HFFc6 (cell line): ENCODE measurements at regions not wholly inside any gene's neighbourhood (a gene's known extent, or its start where the extent isn't known, plus 50 kb on each side); places are given as distances from the start of the nearest gene placed in this dataset.
A peak's percentile ranks its signal among the peaks of the same experiment; 100 is the strongest.

Source experiments
- DNase-seq: peaks from one replicate; pipeline ENCODE4 v3.0.0-alpha.2; 2018
- H3K27ac Mint-ChIP-seq: 2 replicates; pipeline ENCODE4 v1.8.0; 2020; ENCODE audit warnings: mild to moderate bottlenecking, mixed read lengths
- H3K27me3 Mint-ChIP-seq: 2 replicates; pipeline ENCODE4 v1.8.0; 2021; ENCODE audit warnings: mild to moderate bottlenecking, moderate library complexity, mixed read lengths; ENCODE audit not compliant: insufficient read depth
- H3K36me3 Mint-ChIP-seq: 2 replicates; pipeline ENCODE4 v1.8.0; 2021; ENCODE audit warnings: low read depth, mixed read lengths
- H3K4me1 Mint-ChIP-seq: 2 replicates; pipeline ENCODE4 v1.8.0; 2020; ENCODE audit warnings: low read depth, mixed read lengths
- H3K4me3 Mint-ChIP-seq: 2 replicates; pipeline ENCODE4 v1.8.0; 2020; ENCODE audit warnings: mild to moderate bottlenecking, moderate library complexity, mixed read lengths
- H3K9me3 Mint-ChIP-seq: 2 replicates; pipeline ENCODE4 v1.8.0; 2020; ENCODE audit warnings: mild to moderate bottlenecking, mixed read lengths
- TF ChIP-seq, protein P1 (sequence below): fragments of 200-600 bp; sonication (generic); IDR thresholded peaks from 2 replicates; pipeline ENCODE4 v1.5.0; 2021; ENCODE audit warnings: antibody characterized with exemption, mild to moderate bottlenecking

DNA sequence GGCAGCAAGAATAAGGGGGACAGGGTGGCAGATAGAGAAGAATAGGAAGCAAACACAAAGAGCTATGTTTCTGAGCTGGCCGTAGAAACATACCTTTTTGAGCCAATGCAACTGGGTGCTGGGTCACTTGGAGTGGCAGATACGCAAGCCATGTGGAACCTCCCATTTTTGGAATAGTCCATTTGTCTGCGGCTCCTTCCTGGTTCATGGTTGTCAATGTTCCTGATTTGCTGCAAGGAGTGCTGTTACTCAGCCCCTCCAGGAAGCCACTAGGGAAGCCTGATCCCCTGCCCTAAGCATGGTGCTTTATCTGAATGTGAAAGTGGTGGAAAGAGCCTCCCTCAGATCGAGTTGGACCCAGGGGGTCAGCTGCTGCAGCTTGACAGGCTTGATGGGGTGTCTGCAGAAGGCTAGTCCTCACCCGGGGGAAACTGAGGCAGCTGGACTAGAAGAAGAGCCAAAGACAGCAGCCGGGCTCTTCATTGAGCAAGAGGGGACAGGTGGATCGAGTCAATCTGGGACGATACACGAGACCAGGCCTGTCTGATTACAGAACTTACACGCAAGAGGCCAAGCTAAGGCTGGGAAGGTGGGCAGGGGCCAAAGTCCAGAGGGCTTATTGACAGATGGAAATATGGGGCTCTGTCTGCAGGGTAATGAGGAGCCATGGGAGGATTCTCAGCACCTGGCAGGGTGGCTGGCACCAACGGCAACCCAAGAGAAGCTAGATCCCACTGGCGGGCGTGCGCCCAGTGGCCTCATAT lies 57.4 kb upstream of the CTNNBL1 start:
- TF ChIP-seq, protein P1, sequence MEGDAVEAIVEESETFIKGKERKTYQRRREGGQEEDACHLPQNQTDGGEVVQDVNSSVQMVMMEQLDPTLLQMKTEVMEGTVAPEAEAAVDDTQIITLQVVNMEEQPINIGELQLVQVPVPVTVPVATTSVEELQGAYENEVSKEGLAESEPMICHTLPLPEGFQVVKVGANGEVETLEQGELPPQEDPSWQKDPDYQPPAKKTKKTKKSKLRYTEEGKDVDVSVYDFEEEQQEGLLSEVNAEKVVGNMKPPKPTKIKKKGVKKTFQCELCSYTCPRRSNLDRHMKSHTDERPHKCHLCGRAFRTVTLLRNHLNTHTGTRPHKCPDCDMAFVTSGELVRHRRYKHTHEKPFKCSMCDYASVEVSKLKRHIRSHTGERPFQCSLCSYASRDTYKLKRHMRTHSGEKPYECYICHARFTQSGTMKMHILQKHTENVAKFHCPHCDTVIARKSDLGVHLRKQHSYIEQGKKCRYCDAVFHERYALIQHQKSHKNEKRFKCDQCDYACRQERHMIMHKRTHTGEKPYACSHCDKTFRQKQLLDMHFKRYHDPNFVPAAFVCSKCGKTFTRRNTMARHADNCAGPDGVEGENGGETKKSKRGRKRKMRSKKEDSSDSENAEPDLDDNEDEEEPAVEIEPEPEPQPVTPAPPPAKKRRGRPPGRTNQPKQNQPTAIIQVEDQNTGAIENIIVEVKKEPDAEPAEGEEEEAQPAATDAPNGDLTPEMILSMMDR = no peak
- no peak for DNase-seq
- no peaks in the 10 kb centered on the region; the same call in 1 of the 2 replicates for H3K4me1 Mint-ChIP-seq
- H3K9me3 Mint-ChIP-seq = peaks cover 23% of the 10 kb centered on the region
- peaks cover 36% of the 10 kb centered on the region for H3K27me3 Mint-ChIP-seq
- H3K27ac Mint-ChIP-seq = no peak overlapping the region
- H3K36me3 Mint-ChIP-seq = peaks cover 5% of the 10 kb centered on the region; the same call in 1 of the 2 replicates
- no peak overlapping the region for H3K4me3 Mint-ChIP-seq

DNA sequence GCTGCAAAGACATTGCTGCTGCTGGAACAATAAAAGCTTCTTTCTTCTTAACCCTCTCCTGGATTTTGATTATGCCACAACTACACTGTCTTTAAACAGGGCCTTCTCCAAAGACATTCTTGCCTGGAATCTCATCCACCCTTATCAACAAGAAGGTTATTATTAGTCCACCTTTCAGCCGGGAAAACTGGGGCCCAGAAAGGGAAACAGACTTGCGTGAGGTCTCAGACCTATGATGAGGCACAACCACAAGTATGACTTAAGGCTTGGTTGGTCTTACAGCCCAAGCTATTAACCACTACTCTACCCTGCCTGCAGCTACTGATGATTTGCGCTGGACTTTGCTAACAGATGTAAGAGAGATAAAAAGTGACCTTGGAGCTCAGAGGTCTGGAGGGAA lies 62.8 kb upstream of the CTNNBL1 start:
- no peak overlapping the region for H3K4me3 Mint-ChIP-seq
- DNase-seq = no peak
- TF ChIP-seq, protein P1 = no peak
- H3K4me1 Mint-ChIP-seq = no peaks in the 10 kb centered on the region
- H3K36me3 Mint-ChIP-seq = peaks cover 5% of the 10 kb centered on the region; the same call in 1 of the 2 replicates
- H3K9me3 Mint-ChIP-seq = peaks cover 21% of the 10 kb centered on the region
- no peak overlapping the region for H3K27ac Mint-ChIP-seq
- peaks cover 31% of the 10 kb centered on the region for H3K27me3 Mint-ChIP-seq

DNA sequence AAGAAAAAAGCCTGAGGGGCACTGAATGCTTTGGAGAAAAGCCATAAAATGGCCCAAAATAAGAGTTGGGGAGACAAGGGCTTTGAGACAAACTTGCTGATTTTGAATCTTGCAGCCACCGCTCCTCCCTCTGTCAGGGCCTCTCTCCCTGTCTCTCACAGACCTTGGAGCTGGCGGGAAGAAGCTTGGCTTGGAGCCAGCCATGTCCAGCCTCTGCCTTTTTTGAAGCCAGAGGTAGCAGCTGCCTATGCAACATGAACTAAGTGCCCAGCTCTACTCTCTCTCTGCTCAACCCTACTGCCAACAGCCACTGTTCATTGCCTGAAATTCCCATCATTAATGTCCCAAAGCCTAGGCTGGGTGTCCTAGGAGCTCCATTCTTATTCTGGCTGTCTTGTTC lies 63.7 kb upstream of the CTNNBL1 start:
- DNase-seq = no peak
- Mint-ChIP-seq H3K4me3 (no peak overlapping the region), H3K27ac (no peak overlapping the region), H3K9me3 (peaks cover 12% of the 10 kb centered on the region), H3K4me1 (no peaks in the 10 kb centered on the region), H3K36me3 (no peaks in the 10 kb centered on the region), H3K27me3 (peaks cover 26% of the 10 kb centered on the region)
- TF ChIP-seq, protein P1 = no peak

DNA sequence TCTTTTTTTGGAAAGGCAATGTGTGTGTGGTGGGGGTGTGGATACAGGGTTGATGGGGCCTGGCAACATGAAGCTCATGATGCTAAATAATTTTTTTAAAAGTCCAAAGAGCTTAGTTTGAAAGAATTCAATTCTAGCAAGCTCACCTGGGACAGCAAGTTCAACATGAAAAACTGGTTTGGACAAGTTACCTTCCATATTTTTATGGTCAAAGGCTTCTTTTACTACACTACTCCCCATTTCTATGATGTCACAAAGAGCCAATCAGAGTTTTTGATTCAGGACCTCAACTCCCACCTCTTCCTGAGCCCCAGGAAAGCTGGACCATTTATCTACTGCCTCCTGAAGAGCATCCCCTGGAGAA lies 66.1 kb upstream of the CTNNBL1 start:
- H3K36me3 Mint-ChIP-seq = no peaks in the 10 kb centered on the region
- no peaks in the 10 kb centered on the region for H3K4me1 Mint-ChIP-seq
- TF ChIP-seq, protein P1 = no peak
- peaks cover 24% of the 10 kb centered on the region for H3K27me3 Mint-ChIP-seq
- H3K27ac Mint-ChIP-seq = no peak overlapping the region
- no peak overlapping the region for H3K4me3 Mint-ChIP-seq
- DNase-seq = no peak
- no peaks in the 10 kb centered on the region for H3K9me3 Mint-ChIP-seq

DNA sequence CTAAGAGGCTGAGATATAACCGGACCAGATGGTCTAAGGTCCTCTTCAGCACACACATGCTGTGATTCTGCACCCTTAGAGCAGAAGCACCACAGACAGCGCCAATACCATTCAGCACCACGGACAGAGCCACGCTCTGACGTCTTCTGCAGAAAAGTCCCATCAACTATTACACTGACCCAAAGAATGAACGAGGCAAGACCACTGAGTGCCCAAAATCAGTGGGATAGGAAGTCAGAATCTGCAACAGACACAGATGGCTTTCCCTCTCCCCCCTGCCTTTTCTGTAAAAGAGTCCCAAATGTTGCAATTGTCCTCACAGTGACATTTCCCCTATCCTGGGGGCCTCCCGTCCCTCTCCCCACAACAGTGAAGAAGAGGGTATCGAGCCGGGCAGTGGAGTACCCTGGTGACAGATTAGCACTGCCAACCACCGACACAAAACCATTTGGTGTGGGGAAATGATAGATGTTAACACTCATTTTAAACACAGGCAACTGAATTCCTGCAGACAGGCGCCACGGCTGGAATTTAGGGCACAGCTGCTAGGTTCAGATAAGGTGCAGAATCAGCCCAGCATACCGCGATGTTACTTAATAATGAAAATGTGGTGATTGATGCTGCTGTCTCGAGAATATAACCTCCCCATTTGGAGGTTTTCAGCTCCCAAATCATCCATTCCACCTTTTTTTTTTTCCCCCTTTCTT lies 66.6 kb upstream of the CTNNBL1 start:
- Mint-ChIP-seq H3K27me3 (peaks cover 24% of the 10 kb centered on the region), H3K4me3 (no peak overlapping the region), H3K4me1 (no peaks in the 10 kb centered on the region), H3K27ac (no peak overlapping the region), H3K9me3 (no peaks in the 10 kb centered on the region), H3K36me3 (no peaks in the 10 kb centered on the region)
- TF ChIP-seq, protein P1 = no peak
- peak; percentile 21 for DNase-seq
